Ovary (tissue), 7 donors: ENCODE measurements at regions not wholly inside any gene's neighbourhood (a gene's known extent, or its start where the extent isn't known, plus 50 kb on each side); places are given as distances from the start of the nearest gene placed in this dataset.

ENCODE experiments used
- DNase-seq, 5 donors: peaks; one replicate each; pipeline ENCODE4 v3.0.0-alpha.2; 2019 to 2020
- H3K27ac ChIP-seq, 2 donors: fragments of 200-600 bp; one replicate each; pipeline versions ENCODE4 v1.5.1 to v1.8.0; 2019 to 2022
- H3K27me3 ChIP-seq: fragments of 200-600 bp; one replicate; pipeline ENCODE4 v1.8.0; 2022
- H3K36me3 ChIP-seq: fragments of 200-600 bp; sonication (generic); one replicate; pipeline ENCODE4 v1.5.1; 2019
- H3K4me1 ChIP-seq: one replicate; pipeline ENCODE4 v1.8.1; 2013; ENCODE audit warnings: mild to moderate bottlenecking, moderate library complexity; ENCODE audit not compliant: insufficient read depth
- H3K4me3 ChIP-seq: fragments of 200-600 bp; sonication (generic); one replicate; pipeline ENCODE4 v1.5.1; 2017
- H3K9me3 ChIP-seq, 2 donors: fragments of 200-600 bp in 1 of 2; sonication (generic) in 1 of 2; one replicate each; pipeline versions ENCODE4 v1.5.1 to v1.8.1; 2013 to 2019; ENCODE audit warnings: mild to moderate bottlenecking in 1 of 2, moderate library complexity in 1 of 2
- CTCF ChIP-seq, 3 donors: fragments of 450-650 bp in 2 of 3; fragments of 200-600 bp in 1 of 3; IDR thresholded peaks; one replicate each; pipeline versions ENCODE4 v1.5.1 to v1.8.0; 2016 to 2022; ENCODE audit warnings: antibody characterized with exemption in 3 of 3, mild to moderate bottlenecking in 1 of 3
- EP300 ChIP-seq: sonication (generic); formaldehyde crosslinking; IDR thresholded peaks from one replicate; pipeline ENCODE4 v1.6.1; 2017; ENCODE audit warnings: antibody characterized with exemption
- POLR2A ChIP-seq: fragments of 450-650 bp; IDR thresholded peaks from one replicate; pipeline ENCODE4 v1.6.1; 2017; ENCODE audit warnings: antibody characterized with exemption, mild to moderate bottlenecking, moderate library complexity
- WGBS, 3 donors: extraction: QIAGEN DNeasy Blood & Tissue Kit in 1 of 3; methylation state at CpG; one replicate each; pipeline versions ENCODE4 v1.1.5 to v1.1.7; 2013 to 2017; 5-methylcytosine and 5-hydroxymethylcytosine counted together
- intact Hi-C, 4 donors: fragments of 100-400 bp; cut with DNase I; formaldehyde crosslinking; loops; one replicate each; pipeline versions ENCODE4 v1.11.0 to v1.15.1; 2022 to 2023
- donor health status: DM: no; HTN: no; CAD: no; lungs with moderate emphysema.
- donor health status: DM: no; HTN: no; CAD: no.
- donor health status: Bipolar disorder and iron deficiency.
- donor health status: DM: no; HTN: no; CAD: no.
- donor health status: DM: yes; HTN: yes; CAD: no.

GRCh38 chr7:108686494-108686893 lies 116.8 kb downstream of the DNAJB9 start:
- Histone ChIP-seq H3K9me3 (no peaks in the 10 kb centered on the region), H3K4me1 (no peaks in the 10 kb centered on the region), H3K27ac (no peak overlapping the region), H3K4me3 (no peak overlapping the region), H3K27me3 (no peaks in the 10 kb centered on the region), H3K36me3 (no peaks in the 10 kb centered on the region)
- TF ChIP-seq POLR2A, result no peak
- no peak for TF ChIP-seq CTCF (IDR thresholded peaks at IDR 0.05)
- no peak for TF ChIP-seq EP300
- WGBS, 3 donors, result 84 to 93% (median 86%) methylated on average over 1 of the region's 1 CpG
- no peak for DNase-seq
- intact Hi-C loops, result no loop called here

- TF ChIP-seq EP300, result no peak
- no peak for TF ChIP-seq POLR2A
- no peak for TF ChIP-seq CTCF (IDR thresholded peaks at IDR 0.05)
Observed at GRCh38 chr7:108697254-108697653, 127.6 kb downstream of the DNAJB9 start.

GRCh38 chr7:108711611-108712010 lies 141.9 kb downstream of the DNAJB9 start:
- no peak for DNase-seq
- Histone ChIP-seq H3K27me3 (no peaks in the 10 kb centered on the region), H3K9me3 (no peaks in the 10 kb centered on the region), H3K4me3 (no peak overlapping the region), H3K36me3 (no peaks in the 10 kb centered on the region), H3K27ac (no peak overlapping the region), H3K4me1 (no peaks in the 10 kb centered on the region)
- TF ChIP-seq EP300 (no peak), POLR2A (no peak), CTCF (IDR thresholded peaks at IDR 0.05) (no peak)
- intact Hi-C loops, result no loop called here

More at GRCh38 chr7:108697254-108697653, 127.6 kb downstream of the DNAJB9 start:
- Histone ChIP-seq H3K27me3 (no peaks in the 10 kb centered on the region), H3K27ac (no peak overlapping the region), H3K36me3 (no peaks in the 10 kb centered on the region), H3K9me3 (no peaks in the 10 kb centered on the region), H3K4me1 (no peaks in the 10 kb centered on the region), H3K4me3 (no peak overlapping the region)
- DNase-seq, result no peak
- 48 to 63% (median 58%) methylated on average over 4 of the region's 4 CpGs for WGBS, 3 donors
- intact Hi-C loops, result no loop called here

GRCh38 chr7:108716783-108717182 lies 147.1 kb downstream of the DNAJB9 start:
- Histone ChIP-seq H3K9me3 (no peaks in the 10 kb centered on the region), H3K36me3 (no peaks in the 10 kb centered on the region), H3K27me3 (no peaks in the 10 kb centered on the region), H3K4me1 (no peaks in the 10 kb centered on the region), H3K4me3 (no peak overlapping the region), H3K27ac (no peak overlapping the region)
- intact Hi-C loops, result no loop called here
- TF ChIP-seq CTCF (IDR thresholded peaks at IDR 0.05) (no peak), EP300 (no peak), POLR2A (no peak)
- no peak for DNase-seq
- WGBS, 3 donors, result 81 to 97% (median 89%) methylated on average over 1 of the region's 1 CpG

- H3K27me3 ChIP-seq, result no peaks in the 10 kb centered on the region
- intact Hi-C loops, result no loop called here
- H3K36me3 ChIP-seq, result no peaks in the 10 kb centered on the region
- H3K4me3 ChIP-seq, result no peak overlapping the region
- no peak for DNase-seq
- H3K4me1 ChIP-seq, result no peaks in the 10 kb centered on the region
- no peak for TF ChIP-seq CTCF (IDR thresholded peaks at IDR 0.05)
- TF ChIP-seq POLR2A, result no peak
- TF ChIP-seq EP300, result no peak
- H3K9me3 ChIP-seq, result no peaks in the 10 kb centered on the region
- no peak overlapping the region for H3K27ac ChIP-seq
Observed at GRCh38 chr7:108717781-108718180, 148.1 kb downstream of the DNAJB9 start.
